Fibroblast of lung (primary cell): ENCODE measurements at regions not wholly inside any gene's neighbourhood (a gene's known extent, or its start where the extent isn't known, plus 50 kb on each side); places are given as distances from the start of the nearest gene placed in this dataset.

ENCODE experiments used
- CTCF ChIP-seq, 2 donors: IDR thresholded peaks in 1 of 2; conservative IDR thresholded peaks in 1 of 2; 1 replicate in 1 of 2; 2 replicates in 1 of 2; pipeline ENCODE4 v1.5.1; 2011 to 2012; ENCODE audit warnings: low read length in 2 of 2, control low read depth in 1 of 2, inconsistent platforms in 1 of 2, low read depth in 1 of 2, mild to moderate bottlenecking in 1 of 2
- EZH2 ChIP-seq: IDR thresholded peaks from 2 replicates; pipeline ENCODE4 v1.5.1; 2012; ENCODE audit warnings: low read length, control low read depth, mild to moderate bottlenecking; ENCODE audit errors: missing control alignments

- no peak for TF ChIP-seq CTCF (conservative IDR thresholded peaks at IDR 0.05 in 1 of 2, IDR thresholded peaks at IDR 0.05 in 1 of 2; ENCODE audit: low read depth in 1 of 2, low read length in 2 of 2)
- TF ChIP-seq EZH2: no peak
These were observed 135.1 kb upstream of the COL21A1 start for GRCh38 chr6:56382416-56382940.
